ENCODE measurements at regions not wholly inside any gene's neighbourhood (a gene's known extent, or its start where the extent isn't known, plus 50 kb on each side); places are given as distances from the start of the nearest gene placed in this dataset.

- no peak for TF ChIP-seq CTCF (IDR thresholded peaks at IDR 0.05 in 2 of 3, conservative IDR thresholded peaks at IDR 0.05 in 1 of 3; ENCODE audit: borderline replicate concordance in 1 of 3, insufficient read depth in 1 of 3, low read depth in 2 of 3, low read length in 2 of 3)
- TF ChIP-seq MAX (IDR thresholded peaks at IDR 0.05) = no peak
- TF ChIP-seq EZH2 (IDR thresholded peaks at IDR 0.05) = no peak
- no peak for TF ChIP-seq CBX3 (IDR thresholded peaks at IDR 0.05; ENCODE audit: low read depth)
- no peak for TF ChIP-seq SP1 (IDR thresholded peaks at IDR 0.05; ENCODE audit: low read depth)
- no peak for TF ChIP-seq YY1 (IDR thresholded peaks at IDR 0.05; ENCODE audit: extremely low read depth, insufficient replicate concordance, low read depth, low read length)
- TF ChIP-seq RAD21 (IDR thresholded peaks at IDR 0.05; ENCODE audit: low read depth) = no peak
Measured at GRCh38 chrX:10377427-10377826, 220.7 kb downstream of the CLCN4 start (continued).

GRCh38 chrX:10379878-10380277, 223.1 kb downstream of the CLCN4 start:
- Histone ChIP-seq H3K27me3 (ENCODE audit: insufficient read depth, low read length) (no peaks in the 10 kb centered on the region), H3K4me1 (ENCODE audit: control insufficient read depth in 1 of 2, insufficient read depth in 2 of 2, low read length in 2 of 2) (no peaks in the 10 kb centered on the region), H3K9ac (ENCODE audit: low read length) (no peak overlapping the region), H3K4me2 (ENCODE audit: low read length) (no peak overlapping the region), H3K9me2 (ENCODE audit: insufficient read depth) (no peaks in the 10 kb centered on the region), H3K9me3 (ENCODE audit: control insufficient read depth in 1 of 2, insufficient read depth in 1 of 2, low read depth in 1 of 2, low read length in 2 of 2) (no peaks in the 10 kb centered on the region), H2AFZ (ENCODE audit: low read depth, low read length, poor library complexity, severe bottlenecking) (no peak overlapping the region), H3K36me3 (ENCODE audit: control insufficient read depth in 1 of 2, insufficient read depth in 2 of 2, low read length in 2 of 2) (no peaks in the 10 kb centered on the region), H3K79me2 (ENCODE audit: insufficient read depth, low read length) (no peaks in the 10 kb centered on the region), H3K27ac (ENCODE audit: low read depth, low read length) (no peak overlapping the region), H3K4me3 (replicated peaks in 1 of 2; ENCODE audit: low read depth in 1 of 2, low read length in 2 of 2) (no peak overlapping the region), H4K20me1 (ENCODE audit: insufficient read depth) (no peaks in the 10 kb centered on the region)
- no peak for ATAC-seq
- CTCF ChIA-PET = no interaction called here
- intact Hi-C loops (cut with micrococcal nuclease) = no loop called here
- no peak for DNase-seq (ENCODE audit: low read depth, low spot score)
- TF ChIP-seq POLR2AphosphoS5 (IDR thresholded peaks at IDR 0.05; ENCODE audit: low read depth, low read length) (no peak), TCF7L2 (IDR thresholded peaks at IDR 0.05; ENCODE audit: borderline replicate concordance, extremely low read depth, insufficient read depth, insufficient read length) (no peak), EGR1 (IDR thresholded peaks at IDR 0.05; ENCODE audit: low read depth) (no peak), YY1 (IDR thresholded peaks at IDR 0.05; ENCODE audit: extremely low read depth, insufficient replicate concordance, low read depth, low read length) (no peak), POLR2A (IDR thresholded peaks at IDR 0.05; ENCODE audit: borderline replicate concordance, extremely low read depth, insufficient read depth, insufficient read length) (no peak)
- POLR2A ChIA-PET = no interaction called here
- RAD21 ChIA-PET (ENCODE audit: low non-redundant PET in 1 of 2, low total read pairs in 2 of 2, uncharacterized antibody in 2 of 2, unreplicated experiment in 2 of 2) = no interaction called here
- no TSS peak for BruUV-seq (replicated peaks)

Measured in HCT116 (cell line).